A673 (cell line): ENCODE measurements at regions not wholly inside any gene's neighbourhood (a gene's known extent, or its start where the extent isn't known, plus 50 kb on each side); places are given as distances from the start of the nearest gene placed in this dataset.

ENCODE experiments used
- BruUV-seq: library from RNA; stranded (reverse); fragments of 400-500 nt; replicated peaks from 2 replicates; lab custom pipeline; 2021; lab: Mats Ljungman, UMichigan
- CTCF ChIA-PET: fragments of 300-600 bp; sonication (Branson Sonifier 250); formaldehyde crosslinking; loops from one replicate; lab custom pipeline; 2022; ENCODE audit warnings: antibody characterized with exemption; lab: Charles Lee
- POLR2A ChIA-PET: fragments of 300-600 bp; sonication (Branson Sonifier 250); formaldehyde crosslinking; loops from one replicate; lab custom pipeline; 2022; ENCODE audit warnings: antibody characterized with exemption; ENCODE audit not compliant: low non-redundant PET; lab: Charles Lee
- DNase-seq: peaks from one replicate; pipeline ENCODE4 v3.0.0-alpha.2; 2015; ENCODE audit warnings: low spot score
- H3K27ac ChIP-seq: fragments of 200-600 bp; sonication (generic); 2 replicates; pipeline ENCODE4 v1.5.1; 2016; ENCODE audit warnings: mixed run types, low read depth, mild to moderate bottlenecking, mixed read lengths, antibody characterized with exemption, low read length; ENCODE audit not compliant: poor library complexity, severe bottlenecking
- H3K27me3 ChIP-seq: fragments of 200-600 bp; sonication (generic); replicated peaks from 2 replicates; pipeline ENCODE4 v1.6.1; 2017; ENCODE audit warnings: mixed run types, low read depth, mild to moderate bottlenecking, mixed read lengths, antibody characterized with exemption, low read length; ENCODE audit not compliant: insufficient read depth, poor library complexity
- H3K36me3 ChIP-seq: fragments of 200-600 bp; sonication (generic); 2 replicates; pipeline ENCODE4 v1.6.1; 2016; ENCODE audit warnings: mixed run types, mild to moderate bottlenecking, mixed read lengths, antibody characterized with exemption, low read length; ENCODE audit not compliant: insufficient read depth, poor library complexity, severe bottlenecking
- H3K4me1 ChIP-seq: fragments of 200-600 bp; sonication (generic); 2 replicates; pipeline ENCODE4 v1.6.1; 2017; ENCODE audit warnings: mixed run types, mild to moderate bottlenecking, mixed read lengths, antibody characterized with exemption, low read length; ENCODE audit not compliant: insufficient read depth, poor library complexity, severe bottlenecking
- H3K4me3 ChIP-seq: fragments of 200-600 bp; sonication (generic); 2 replicates; pipeline ENCODE4 v1.5.1; 2016; ENCODE audit warnings: low read depth, mixed run types, mild to moderate bottlenecking, mixed read lengths, low read length; ENCODE audit not compliant: poor library complexity, severe bottlenecking
- H3K9me3 ChIP-seq: fragments of 200-600 bp; sonication (generic); 2 replicates; pipeline ENCODE4 v1.6.1; 2016; ENCODE audit warnings: mixed run types, low read depth, mild to moderate bottlenecking, mixed read lengths, antibody characterized with exemption, low read length; ENCODE audit not compliant: poor library complexity, severe bottlenecking
- CTCF ChIP-seq: fragments of 300-800, 200-600 bp; sonication (generic); conservative IDR thresholded peaks from 2 replicates; pipeline ENCODE4 v1.5.1; 2017; ENCODE audit warnings: low read depth, mild to moderate bottlenecking, antibody characterized with exemption, low read length, moderate library complexity, mixed read lengths
- EZH2 ChIP-seq: fragments of 200-600 bp; sonication (generic); IDR thresholded peaks from 2 replicates; pipeline ENCODE4 v1.6.1; 2017; ENCODE audit warnings: borderline replicate concordance, low read depth, mild to moderate bottlenecking, mixed read lengths, antibody characterized with exemption, low read length; ENCODE audit not compliant: poor library complexity, severe bottlenecking
- intact Hi-C: fragments of 100-400 bp; cut with micrococcal nuclease; formaldehyde crosslinking; loops from one replicate; pipeline ENCODE4 v1.10.0; 2022; ENCODE audit not compliant: unreplicated experiment

- BruUV-seq = no TSS peak
- no peak for DNase-seq
- no peak overlapping the region for H3K27ac ChIP-seq
- no peak overlapping the region for H3K4me3 ChIP-seq
- no peaks in the 10 kb centered on the region for H3K4me1 ChIP-seq
- POLR2A ChIA-PET = no interaction called here
- intact Hi-C loops = no loop called here
- CTCF ChIA-PET = no interaction called here
- TF ChIP-seq CTCF (no peak), EZH2 (no peak)
- H3K27me3 ChIP-seq = no peaks in the 10 kb centered on the region
- no peaks in the 10 kb centered on the region for H3K36me3 ChIP-seq
- H3K9me3 ChIP-seq = no peaks in the 10 kb centered on the region
These were observed 1106.3 kb upstream of the IGFBP7 start for GRCh38 chr4:58216461-58216860.

GRCh38 chr4:58214376-58214775 is 1104.2 kb upstream of the IGFBP7 start:
- Histone ChIP-seq H3K27me3 (no peaks in the 10 kb centered on the region), H3K27ac (no peak overlapping the region), H3K9me3 (no peaks in the 10 kb centered on the region), H3K4me1 (no peaks in the 10 kb centered on the region), H3K36me3 (no peaks in the 10 kb centered on the region), H3K4me3 (no peak overlapping the region)
- intact Hi-C loops = no loop called here
- DNase-seq = no peak
- BruUV-seq = no TSS peak
- POLR2A ChIA-PET = no interaction called here
- TF ChIP-seq CTCF = no peak
- CTCF ChIA-PET = no interaction called here

- no peaks in the 10 kb centered on the region for H3K36me3 ChIP-seq
- H3K4me3 ChIP-seq = no peak overlapping the region
- TF ChIP-seq CTCF = no peak
- no peak for TF ChIP-seq EZH2
- H3K9me3 ChIP-seq = no peaks in the 10 kb centered on the region
- no peak overlapping the region for H3K27ac ChIP-seq
- ChIA-PET POLR2A (no interaction called here), CTCF (no interaction called here)
- no peaks in the 10 kb centered on the region for H3K27me3 ChIP-seq
- intact Hi-C loops = no loop called here
- no peak for DNase-seq
- BruUV-seq = no TSS peak
- H3K4me1 ChIP-seq = no peaks in the 10 kb centered on the region
These were observed 1099.4 kb upstream of the IGFBP7 start for GRCh38 chr4:58209551-58209950.
